ES-I3 (cell line): ENCODE measurements at regions not wholly inside any gene's neighbourhood (a gene's known extent, or its start where the extent isn't known, plus 50 kb on each side); places are given as distances from the start of the nearest gene placed in this dataset.
"Not testable (repeated sequence)": the region's sequence is repeated elsewhere in the genome, so short reads cannot be mapped to it uniquely, and the experiment has no call there.

Experiments used
- H3K36me3 ChIP-seq: 2 replicates; pipeline ENCODE4 v1.6.1; 2013; ENCODE audit warnings: mild to moderate bottlenecking, low read length, control low read depth, moderate library complexity; ENCODE audit not compliant: insufficient read depth
- H3K4me1 ChIP-seq: 2 replicates; pipeline ENCODE4 v1.6.1; 2013; ENCODE audit warnings: mild to moderate bottlenecking, control low read depth, low read length; ENCODE audit not compliant: insufficient read depth
- H3K9ac ChIP-seq: 2 replicates; pipeline ENCODE4 v1.6.1; 2013; ENCODE audit warnings: low read depth, mild to moderate bottlenecking, low read length, moderate library complexity
- H3K9me3 ChIP-seq: 2 replicates; pipeline ENCODE4 v1.6.1; 2013; ENCODE audit warnings: mild to moderate bottlenecking, low read length, moderate library complexity; ENCODE audit not compliant: control insufficient read depth, insufficient read depth

- not testable (repeated sequence) for H3K36me3 ChIP-seq, H3K9ac ChIP-seq, H3K4me1 ChIP-seq, H3K9me3 ChIP-seq
These were observed 51.6 kb upstream of the MAP4K4 start for GRCh38 chr2:101645886-101646285.

GRCh38 chr2:101644842-101645383 is 52.6 kb upstream of the MAP4K4 start:
- H3K4me1 ChIP-seq = no peaks in the 10 kb centered on the region
- H3K9ac ChIP-seq = no peak overlapping the region
- no peaks in the 10 kb centered on the region for H3K9me3 ChIP-seq
- no peaks in the 10 kb centered on the region for H3K36me3 ChIP-seq

GRCh38 chr2:101643004-101643524 is 54.4 kb upstream of the MAP4K4 start:
- Histone ChIP-seq H3K9ac (no peak overlapping the region), H3K36me3 (no peaks in the 10 kb centered on the region), H3K4me1 (no peaks in the 10 kb centered on the region), H3K9me3 (no peaks in the 10 kb centered on the region)

GRCh38 chr2:101638817-101639605 is 58.5 kb upstream of the MAP4K4 start:
- H3K9ac ChIP-seq = no peak overlapping the region
- no peaks in the 10 kb centered on the region for H3K36me3 ChIP-seq
- no peaks in the 10 kb centered on the region for H3K4me1 ChIP-seq
- H3K9me3 ChIP-seq = no peaks in the 10 kb centered on the region

GRCh38 chr2:101638181-101638711 is 59.3 kb upstream of the MAP4K4 start:
- Histone ChIP-seq H3K9me3 (no peaks in the 10 kb centered on the region), H3K9ac (no peak overlapping the region), H3K4me1 (no peaks in the 10 kb centered on the region), H3K36me3 (no peaks in the 10 kb centered on the region)

- H3K9me3 ChIP-seq = no peaks in the 10 kb centered on the region
- H3K36me3 ChIP-seq = no peaks in the 10 kb centered on the region
- H3K4me1 ChIP-seq = peaks cover 4% of the 10 kb centered on the region; the same call in 1 of the 2 replicates
- no peak overlapping the region for H3K9ac ChIP-seq
These were observed 67.1 kb upstream of the MAP4K4 start for GRCh38 chr2:101630224-101630949.

- Histone ChIP-seq H3K4me1 (peaks cover 12% of the 10 kb centered on the region; the same call in 1 of the 2 replicates), H3K9me3 (no peaks in the 10 kb centered on the region), H3K36me3 (no peaks in the 10 kb centered on the region), H3K9ac (no peak overlapping the region)
These were observed 69.5 kb upstream of the MAP4K4 start for GRCh38 chr2:101628030-101628392.

GRCh38 chr2:101627285-101628029 is 70.0 kb upstream of the MAP4K4 start:
- Histone ChIP-seq H3K4me1 (peaks cover 12% of the 10 kb centered on the region; the same call in 1 of the 2 replicates), H3K9me3 (no peaks in the 10 kb centered on the region), H3K36me3 (no peaks in the 10 kb centered on the region), H3K9ac (no peak overlapping the region)

- H3K36me3 ChIP-seq, H3K9me3 ChIP-seq, H3K9ac ChIP-seq: not testable (repeated sequence)
- H3K4me1 ChIP-seq = peaks cover 12% of the 10 kb centered on the region; the same call in 1 of the 2 replicates
These were observed 71.7 kb upstream of the MAP4K4 start for GRCh38 chr2:101625814-101626213.

- H3K4me1 ChIP-seq = peaks cover 12% of the 10 kb centered on the region; the same call in 1 of the 2 replicates
- H3K36me3 ChIP-seq = no peaks in the 10 kb centered on the region
- H3K9ac ChIP-seq = no peak overlapping the region
- H3K9me3 ChIP-seq = no peaks in the 10 kb centered on the region
These were observed 72.1 kb upstream of the MAP4K4 start for GRCh38 chr2:101625387-101625786.

GRCh38 chr2:101624706-101625332 is 72.7 kb upstream of the MAP4K4 start:
- no peaks in the 10 kb centered on the region for H3K36me3 ChIP-seq
- H3K9me3 ChIP-seq = no peaks in the 10 kb centered on the region
- no peak overlapping the region for H3K9ac ChIP-seq
- H3K4me1 ChIP-seq = peaks cover 12% of the 10 kb centered on the region; the same call in 1 of the 2 replicates

- Histone ChIP-seq H3K36me3 (no peaks in the 10 kb centered on the region), H3K9ac (no peak overlapping the region), H3K4me1 (peaks cover 16% of the 10 kb centered on the region), H3K9me3 (no peaks in the 10 kb centered on the region)
These were observed 74.4 kb upstream of the MAP4K4 start for GRCh38 chr2:101623031-101623521.

- H3K9ac ChIP-seq = no peak overlapping the region
- H3K4me1 ChIP-seq = peaks cover 18% of the 10 kb centered on the region
- H3K9me3 ChIP-seq = no peaks in the 10 kb centered on the region
- H3K36me3 ChIP-seq = no peaks in the 10 kb centered on the region
These were observed 75.1 kb upstream of the MAP4K4 start for GRCh38 chr2:101622210-101623030.
